ENCODE measurements at regions not wholly inside any gene's neighbourhood (a gene's known extent, or its start where the extent isn't known, plus 50 kb on each side); places are given as distances from the start of the nearest gene placed in this dataset.

- no peaks in the 10 kb centered on the region for H3K36me3 ChIP-seq
- no peak overlapping the region for H3K27ac ChIP-seq
- DNase-seq, result no peak
- H3K9me3 ChIP-seq, result no peaks in the 10 kb centered on the region
- TF ChIP-seq POLR2A (IDR thresholded peaks at IDR 0.05) (no peak), CTCF (IDR thresholded peaks at IDR 0.05) (no peak)
- H3K4me1 ChIP-seq, result no peaks in the 10 kb centered on the region
- no peaks in the 10 kb centered on the region for H3K27me3 ChIP-seq
- no peak overlapping the region for H3K4me3 ChIP-seq
Observed at GRCh38 chr18:61157451-61157850, 175.8 kb upstream of the CDH20 start.

- DNase-seq, result no peak
- TF ChIP-seq CTCF (IDR thresholded peaks at IDR 0.05), result no peak
- TF ChIP-seq POLR2A (IDR thresholded peaks at IDR 0.05), result no peak
- no peaks in the 10 kb centered on the region for H3K4me1 ChIP-seq
Observed at GRCh38 chr18:61159246-61159645, 174.0 kb upstream of the CDH20 start.

GRCh38 chr18:61164321-61164720 is 168.9 kb upstream of the CDH20 start:
- H3K27me3 ChIP-seq, result no peaks in the 10 kb centered on the region
- H3K4me3 ChIP-seq, result no peak overlapping the region
- no peaks in the 10 kb centered on the region for H3K36me3 ChIP-seq
- no peaks in the 10 kb centered on the region for H3K9me3 ChIP-seq
- H3K27ac ChIP-seq, result no peak overlapping the region
- TF ChIP-seq CTCF (IDR thresholded peaks at IDR 0.05), result no peak
- TF ChIP-seq POLR2A (IDR thresholded peaks at IDR 0.05), result no peak
- H3K4me1 ChIP-seq, result no peaks in the 10 kb centered on the region
- no peak for DNase-seq

More at GRCh38 chr18:61159246-61159645, 174.0 kb upstream of the CDH20 start:
- no peaks in the 10 kb centered on the region for H3K9me3 ChIP-seq
- H3K4me3 ChIP-seq, result no peak overlapping the region
- H3K27me3 ChIP-seq, result no peaks in the 10 kb centered on the region
- H3K36me3 ChIP-seq, result no peaks in the 10 kb centered on the region
- H3K27ac ChIP-seq, result no peak overlapping the region

GRCh38 chr18:61167902-61168301 is 165.3 kb upstream of the CDH20 start:
- no peak overlapping the region for H3K27ac ChIP-seq
- no peak for DNase-seq

GRCh38 chr18:61169386-61169785 is 163.8 kb upstream of the CDH20 start:
- Histone ChIP-seq H3K4me3 (no peak overlapping the region), H3K27me3 (no peaks in the 10 kb centered on the region), H3K36me3 (no peaks in the 10 kb centered on the region), H3K9me3 (no peaks in the 10 kb centered on the region), H3K4me1 (no peaks in the 10 kb centered on the region), H3K27ac (no peak overlapping the region)
- no peak for DNase-seq
- TF ChIP-seq POLR2A (IDR thresholded peaks at IDR 0.05), result no peak
- no peak for TF ChIP-seq CTCF (IDR thresholded peaks at IDR 0.05)

More at GRCh38 chr18:61167902-61168301, 165.3 kb upstream of the CDH20 start:
- Histone ChIP-seq H3K36me3 (no peaks in the 10 kb centered on the region), H3K4me1 (no peaks in the 10 kb centered on the region), H3K9me3 (no peaks in the 10 kb centered on the region), H3K27me3 (no peaks in the 10 kb centered on the region), H3K4me3 (no peak overlapping the region)
- no peak for TF ChIP-seq CTCF (IDR thresholded peaks at IDR 0.05)
- no peak for TF ChIP-seq POLR2A (IDR thresholded peaks at IDR 0.05)

- no peak overlapping the region for H3K27ac ChIP-seq
- H3K36me3 ChIP-seq, result no peaks in the 10 kb centered on the region
- TF ChIP-seq CTCF (IDR thresholded peaks at IDR 0.05) (no peak), POLR2A (IDR thresholded peaks at IDR 0.05) (no peak)
- H3K9me3 ChIP-seq, result no peaks in the 10 kb centered on the region
- H3K27me3 ChIP-seq, result no peaks in the 10 kb centered on the region
- no peaks in the 10 kb centered on the region for H3K4me1 ChIP-seq
- DNase-seq, result no peak
- H3K4me3 ChIP-seq, result no peak overlapping the region
Observed at GRCh38 chr18:61172624-61173023, 160.6 kb upstream of the CDH20 start.

All from Peyer's patch (tissue), 4 donors.